Cardiac muscle cell (in vitro differentiated cells and primary cell): ENCODE measurements at regions not wholly inside any gene's neighbourhood (a gene's known extent, or its start where the extent isn't known, plus 50 kb on each side); places are given as distances from the start of the nearest gene placed in this dataset.
A peak's percentile ranks its signal among the peaks of the same experiment; 100 is the strongest.

Source experiments
- DNase-seq, 2 donors: peaks; one replicate each; pipeline versions ENCODE4 v3.0.0 to v3.0.0-alpha.2; 2010 to 2017; ENCODE audit warnings: low read depth in 1 of 2, low spot score in 1 of 2
- H3K27ac ChIP-seq: fragments of 200-600 bp; sonication (generic); 2 replicates; pipeline ENCODE4 v1.5.1; 2016
- H3K27me3 ChIP-seq: fragments of 200-600 bp; sonication (generic); 2 replicates; pipeline ENCODE4 v1.6.0; 2016; ENCODE audit warnings: control low read depth
- H3K36me3 ChIP-seq: fragments of 200-600 bp; sonication (generic); 2 replicates; pipeline ENCODE4 v1.5.1; 2016; ENCODE audit warnings: control low read depth
- H3K4me1 ChIP-seq: fragments of 200-600 bp; sonication (generic); 2 replicates; pipeline ENCODE4 v1.8.1; 2017; ENCODE audit warnings: low read depth, mild to moderate bottlenecking, mixed run types
- H3K4me3 ChIP-seq: fragments of 200-600 bp; sonication (generic); 2 replicates; pipeline ENCODE4 v1.5.1; 2016; ENCODE audit warnings: mild to moderate bottlenecking
- H3K9me3 ChIP-seq: fragments of 200-600 bp; sonication (generic); 2 replicates; pipeline ENCODE4 v1.5.1; 2017; ENCODE audit warnings: low read depth, mild to moderate bottlenecking, control low read depth
- CTCF ChIP-seq: IDR thresholded peaks from 2 replicates; pipeline ENCODE4 v1.5.1; 2012; ENCODE audit warnings: low read depth, mild to moderate bottlenecking, low read length

DNA sequence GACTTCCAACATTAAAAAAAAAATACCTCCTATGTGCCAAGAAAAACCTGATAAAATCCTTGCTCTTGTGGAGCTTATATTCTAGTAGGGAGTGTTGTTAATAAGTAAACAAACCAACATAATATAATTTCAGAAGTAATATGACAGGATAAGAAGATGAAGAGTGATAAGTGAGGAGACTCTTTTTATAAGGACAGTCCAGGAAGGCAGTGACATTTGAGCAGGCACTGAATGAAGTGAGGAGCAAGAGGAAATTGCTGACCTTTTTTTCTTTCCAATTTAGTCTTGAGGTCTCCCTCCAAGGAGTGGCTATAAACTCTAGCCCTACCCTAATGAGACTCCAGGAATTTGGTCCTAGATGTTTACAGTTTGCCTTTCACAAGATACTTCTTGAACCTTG, 715.7 kb downstream of the SLITRK1 start:
- no peak for TF ChIP-seq CTCF
- H3K27me3 ChIP-seq: no peaks in the 10 kb centered on the region
- peaks cover 27% of the 10 kb centered on the region for H3K4me1 ChIP-seq
- H3K4me3 ChIP-seq: no peak overlapping the region
- no peak for DNase-seq
- H3K27ac ChIP-seq: no peak overlapping the region
- H3K9me3 ChIP-seq: no peaks in the 10 kb centered on the region
- H3K36me3 ChIP-seq: no peaks in the 10 kb centered on the region

DNA sequence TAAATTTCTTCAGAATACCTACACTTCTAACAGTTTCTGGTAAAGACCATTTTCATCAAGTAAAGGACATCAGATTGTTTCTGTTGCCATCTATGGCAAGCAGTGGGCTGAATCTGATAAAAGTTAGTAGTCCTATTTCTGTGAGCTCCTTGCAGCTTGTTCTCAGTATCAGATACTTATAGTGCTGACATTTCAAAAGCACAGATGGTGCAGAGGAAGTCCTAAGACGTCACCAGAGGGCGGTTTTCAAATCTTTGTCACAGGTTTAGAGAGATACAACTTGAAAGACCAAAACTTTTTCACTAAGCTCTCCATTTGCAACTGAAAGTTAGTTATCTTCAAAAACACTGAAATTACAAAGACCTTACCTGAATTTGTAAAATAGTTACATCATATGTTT, 719.8 kb downstream of the SLITRK1 start:
- Histone ChIP-seq H3K4me1 (peaks cover 27% of the 10 kb centered on the region), H3K9me3 (no peaks in the 10 kb centered on the region), H3K4me3 (no peak overlapping the region), H3K27ac (no peak overlapping the region), H3K36me3 (no peaks in the 10 kb centered on the region), H3K27me3 (no peaks in the 10 kb centered on the region)
- DNase-seq: peak; percentile 32 to 44
- no peak for TF ChIP-seq CTCF

DNA sequence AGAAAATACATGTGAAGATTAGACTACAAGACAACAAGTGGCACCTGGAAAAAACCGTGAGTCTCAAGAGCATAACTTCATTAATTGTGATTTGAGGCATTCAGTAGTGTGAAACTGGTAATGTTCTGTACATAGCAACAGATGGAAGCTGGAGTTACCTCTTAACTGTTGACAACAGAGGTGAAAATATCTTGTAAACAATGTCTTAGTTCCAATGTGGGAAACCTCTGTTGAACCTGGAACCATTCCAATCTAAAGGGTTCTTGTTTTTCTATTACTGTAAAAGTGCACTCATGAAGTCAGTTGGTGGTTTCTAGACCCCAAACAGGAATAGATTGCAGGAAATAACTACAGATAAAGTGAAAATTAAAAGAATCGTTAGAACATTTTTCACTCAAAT, 728.4 kb downstream of the SLITRK1 start:
- no peaks in the 10 kb centered on the region for H3K27me3 ChIP-seq
- no peak for TF ChIP-seq CTCF
- no peak overlapping the region for H3K27ac ChIP-seq
- no peaks in the 10 kb centered on the region for H3K9me3 ChIP-seq
- H3K36me3 ChIP-seq: no peaks in the 10 kb centered on the region
- peak in 1 of 2 donors; percentile 24 for DNase-seq
- no peaks in the 10 kb centered on the region for H3K4me1 ChIP-seq
- no peak overlapping the region for H3K4me3 ChIP-seq

GRCh38 chr13:83151308-83151660, 731.0 kb downstream of the SLITRK1 start:
- TF ChIP-seq CTCF: no peak
- Histone ChIP-seq H3K27me3 (no peaks in the 10 kb centered on the region), H3K9me3 (no peaks in the 10 kb centered on the region), H3K4me3 (no peak overlapping the region), H3K27ac (no peak overlapping the region), H3K36me3 (no peaks in the 10 kb centered on the region), H3K4me1 (no peaks in the 10 kb centered on the region)
- DNase-seq: no peak

DNA sequence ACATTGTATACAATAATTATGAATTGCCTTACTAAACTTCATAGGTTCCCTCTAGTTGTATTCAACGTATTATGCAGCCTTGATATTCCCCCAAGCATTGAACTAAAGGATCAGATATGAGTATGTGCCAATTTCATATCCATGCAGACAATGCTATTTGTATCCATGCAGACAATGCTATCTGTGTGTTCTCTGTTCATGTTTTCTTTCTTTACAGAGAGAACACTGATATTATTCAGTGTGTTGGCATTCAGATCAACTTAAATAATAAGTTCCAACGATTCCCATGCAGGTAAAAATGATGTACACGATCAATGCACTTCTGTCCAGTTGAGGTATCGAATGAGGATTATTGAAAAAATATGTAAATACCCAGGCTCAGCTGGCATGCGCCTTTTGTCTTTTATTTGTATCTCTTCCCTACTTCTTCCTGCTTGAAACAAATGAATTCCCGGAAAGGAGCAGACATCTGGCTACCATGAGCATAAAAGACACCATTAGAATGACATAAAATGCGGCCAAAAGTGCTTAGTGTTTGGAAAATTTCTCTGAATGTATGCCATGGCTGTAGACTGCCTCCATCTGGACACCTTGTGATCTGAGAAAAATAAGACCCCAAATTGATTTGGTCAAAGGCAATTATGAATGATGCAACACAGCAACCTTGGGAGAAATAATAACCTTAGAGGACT, 731.5 kb downstream of the SLITRK1 start:
- H3K4me3 ChIP-seq: no peak overlapping the region
- TF ChIP-seq CTCF: no peak
- DNase-seq: peak in 1 of 2 donors; percentile 9
- H3K27ac ChIP-seq: no peak overlapping the region
- H3K9me3 ChIP-seq: no peaks in the 10 kb centered on the region
- H3K27me3 ChIP-seq: no peaks in the 10 kb centered on the region
- H3K36me3 ChIP-seq: no peaks in the 10 kb centered on the region
- H3K4me1 ChIP-seq: no peaks in the 10 kb centered on the region

- no peak for TF ChIP-seq CTCF
- H3K27me3 ChIP-seq: no peaks in the 10 kb centered on the region
- H3K4me3 ChIP-seq: no peak overlapping the region
- H3K9me3 ChIP-seq: no peaks in the 10 kb centered on the region
- no peak for DNase-seq
- H3K36me3 ChIP-seq: no peaks in the 10 kb centered on the region
- H3K4me1 ChIP-seq: no peaks in the 10 kb centered on the region
- H3K27ac ChIP-seq: no peak overlapping the region
Measured at GRCh38 chr13:83136660-83137059, 745.6 kb downstream of the SLITRK1 start.
